ENCODE measurements at regions not wholly inside any gene's neighbourhood (a gene's known extent, or its start where the extent isn't known, plus 50 kb on each side); places are given as distances from the start of the nearest gene placed in this dataset.

- Histone ChIP-seq H3K27ac (ENCODE audit: low read depth, low read length) (no peak overlapping the region), H3K9ac (ENCODE audit: low read length) (no peak overlapping the region), H3K4ac (ENCODE audit: low read depth, low read length) (no peak overlapping the region), H2BK120ac (ENCODE audit: insufficient read depth, low read length, poor library complexity) (no peak overlapping the region), H2AFZ (ENCODE audit: insufficient read depth, low read length, poor library complexity) (no peak overlapping the region), H3K4me2 (ENCODE audit: low read length) (no peak overlapping the region), H3K23ac (ENCODE audit: low read length) (no peak overlapping the region), H3K79me1 (ENCODE audit: low read length) (no peaks in the 10 kb centered on the region), H3K4me1 (ENCODE audit: control insufficient read depth in 1 of 2, insufficient read depth in 2 of 2, low read length in 2 of 2) (no peaks in the 10 kb centered on the region), H3K79me2 (ENCODE audit: control insufficient read depth, insufficient read depth, low read length, poor library complexity) (no peaks in the 10 kb centered on the region), H4K12ac (ENCODE audit: low read depth, low read length) (no peak overlapping the region), H2BK12ac (ENCODE audit: low read length) (no peak overlapping the region), H3K4me3 (ENCODE audit: low read depth, low read length) (no peak overlapping the region), H4K91ac (ENCODE audit: low read depth, low read length) (no peak overlapping the region), H3K27me3 (ENCODE audit: insufficient read depth, low read length) (peaks cover 3% of the 10 kb centered on the region), H3K36me3 (ENCODE audit: control insufficient read depth in 1 of 2, insufficient read depth in 2 of 2, low read length in 2 of 2) (no peaks in the 10 kb centered on the region), H4K8ac (ENCODE audit: low read depth, low read length) (no peak overlapping the region), H3K9me3 (ENCODE audit: insufficient read depth, low read depth, low read length) (peaks cover 2% of the 10 kb centered on the region), H3K18ac (ENCODE audit: low read length) (no peak overlapping the region), H2BK5ac (ENCODE audit: low read depth, low read length, poor library complexity) (no peak overlapping the region), H3K14ac (ENCODE audit: low read length) (no peak overlapping the region), H2AK5ac (ENCODE audit: low read length) (no peak overlapping the region)
- no peak for DNase-seq
- WGBS (ENCODE audit: extremely low coverage, insufficient coverage, insufficient read length), result no CpG with 5 or more reads among the region's 9 CpGs
Observed at GRCh38 chr22:22168941-22169867, 75.4 kb upstream of the VPREB1 start.

- no peak overlapping the region for H2BK12ac ChIP-seq (ENCODE audit: low read length)
- peaks cover 3% of the 10 kb centered on the region for H3K27me3 ChIP-seq (ENCODE audit: insufficient read depth, low read length)
- H2AK5ac ChIP-seq (ENCODE audit: low read length), result no peak overlapping the region
- no peak overlapping the region for H2BK120ac ChIP-seq (ENCODE audit: insufficient read depth, low read length, poor library complexity)
- no peak overlapping the region for H4K91ac ChIP-seq (ENCODE audit: low read depth, low read length)
- H3K4me1 ChIP-seq (ENCODE audit: control insufficient read depth in 1 of 2, insufficient read depth in 2 of 2, low read length in 2 of 2), result no peaks in the 10 kb centered on the region
- H3K4ac ChIP-seq (ENCODE audit: low read depth, low read length), result no peak overlapping the region
- H3K4me3 ChIP-seq (ENCODE audit: low read depth, low read length), result no peak overlapping the region
- no peak overlapping the region for H2BK5ac ChIP-seq (ENCODE audit: low read depth, low read length, poor library complexity)
- H3K14ac ChIP-seq (ENCODE audit: low read length), result no peak overlapping the region
- H3K27ac ChIP-seq (ENCODE audit: low read depth, low read length), result no peak overlapping the region
- no peaks in the 10 kb centered on the region for H3K36me3 ChIP-seq (ENCODE audit: control insufficient read depth in 1 of 2, insufficient read depth in 2 of 2, low read length in 2 of 2)
- H3K23ac ChIP-seq (ENCODE audit: low read length), result no peak overlapping the region
- WGBS (ENCODE audit: extremely low coverage, insufficient coverage, insufficient read length), result no CpG with 5 or more reads among the region's 7 CpGs
- no peaks in the 10 kb centered on the region for H3K79me1 ChIP-seq (ENCODE audit: low read length)
- no peak overlapping the region for H4K8ac ChIP-seq (ENCODE audit: low read depth, low read length)
- DNase-seq, result peak in 1 of 2 donors; percentile 6
- no peaks in the 10 kb centered on the region for H3K79me2 ChIP-seq (ENCODE audit: control insufficient read depth, insufficient read depth, low read length, poor library complexity)
- no peak overlapping the region for H3K18ac ChIP-seq (ENCODE audit: low read length)
- peaks cover 2% of the 10 kb centered on the region for H3K9me3 ChIP-seq (ENCODE audit: insufficient read depth, low read depth, low read length)
- H4K12ac ChIP-seq (ENCODE audit: low read depth, low read length), result no peak overlapping the region
- no peak overlapping the region for H2AFZ ChIP-seq (ENCODE audit: insufficient read depth, low read length, poor library complexity)
- no peak overlapping the region for H3K4me2 ChIP-seq (ENCODE audit: low read length)
- H3K9ac ChIP-seq (ENCODE audit: low read length), result no peak overlapping the region
Observed at GRCh38 chr22:22168190-22168940, 76.2 kb upstream of the VPREB1 start.

- H3K27ac ChIP-seq (ENCODE audit: low read depth, low read length), result no peak overlapping the region
- H3K9me3 ChIP-seq (ENCODE audit: insufficient read depth, low read depth, low read length), result peaks cover 2% of the 10 kb centered on the region
- H4K91ac ChIP-seq (ENCODE audit: low read depth, low read length), result no peak overlapping the region
- no peak overlapping the region for H2BK5ac ChIP-seq (ENCODE audit: low read depth, low read length, poor library complexity)
- no peak overlapping the region for H3K4ac ChIP-seq (ENCODE audit: low read depth, low read length)
- H3K14ac ChIP-seq (ENCODE audit: low read length), result no peak overlapping the region
- H3K4me3 ChIP-seq (ENCODE audit: low read depth, low read length), result no peak overlapping the region
- WGBS (ENCODE audit: extremely low coverage, insufficient coverage, insufficient read length), result no CpG with 5 or more reads among the region's 2 CpGs
- no peak for DNase-seq
- no peaks in the 10 kb centered on the region for H3K79me1 ChIP-seq (ENCODE audit: low read length)
- H3K36me3 ChIP-seq (ENCODE audit: control insufficient read depth in 1 of 2, insufficient read depth in 2 of 2, low read length in 2 of 2), result no peaks in the 10 kb centered on the region
- no peak overlapping the region for H2BK12ac ChIP-seq (ENCODE audit: low read length)
- H2AK5ac ChIP-seq (ENCODE audit: low read length), result no peak overlapping the region
- H3K79me2 ChIP-seq (ENCODE audit: control insufficient read depth, insufficient read depth, low read length, poor library complexity), result no peaks in the 10 kb centered on the region
- no peak overlapping the region for H2AFZ ChIP-seq (ENCODE audit: insufficient read depth, low read length, poor library complexity)
- H4K12ac ChIP-seq (ENCODE audit: low read depth, low read length), result no peak overlapping the region
- peaks cover 3% of the 10 kb centered on the region for H3K27me3 ChIP-seq (ENCODE audit: insufficient read depth, low read length)
- H2BK120ac ChIP-seq (ENCODE audit: insufficient read depth, low read length, poor library complexity), result no peak overlapping the region
- H3K9ac ChIP-seq (ENCODE audit: low read length), result no peak overlapping the region
- H3K4me2 ChIP-seq (ENCODE audit: low read length), result no peak overlapping the region
- no peak overlapping the region for H4K8ac ChIP-seq (ENCODE audit: low read depth, low read length)
- H3K18ac ChIP-seq (ENCODE audit: low read length), result no peak overlapping the region
- H3K4me1 ChIP-seq (ENCODE audit: control insufficient read depth in 1 of 2, insufficient read depth in 2 of 2, low read length in 2 of 2), result no peaks in the 10 kb centered on the region
- H3K23ac ChIP-seq (ENCODE audit: low read length), result no peak overlapping the region
Observed at GRCh38 chr22:22167791-22168189, 76.8 kb upstream of the VPREB1 start.

- Histone ChIP-seq H2BK12ac (ENCODE audit: low read length) (no peak overlapping the region), H3K27me3 (ENCODE audit: insufficient read depth, low read length) (peaks cover 3% of the 10 kb centered on the region), H3K18ac (ENCODE audit: low read length) (no peak overlapping the region), H3K36me3 (ENCODE audit: control insufficient read depth in 1 of 2, insufficient read depth in 2 of 2, low read length in 2 of 2) (no peaks in the 10 kb centered on the region), H2BK120ac (ENCODE audit: insufficient read depth, low read length, poor library complexity) (no peak overlapping the region), H3K23ac (ENCODE audit: low read length) (no peak overlapping the region), H4K12ac (ENCODE audit: low read depth, low read length) (no peak overlapping the region), H3K79me1 (ENCODE audit: low read length) (no peaks in the 10 kb centered on the region), H3K27ac (ENCODE audit: low read depth, low read length) (no peak overlapping the region), H3K4ac (ENCODE audit: low read depth, low read length) (no peak overlapping the region), H2AK5ac (ENCODE audit: low read length) (no peak overlapping the region), H4K8ac (ENCODE audit: low read depth, low read length) (no peak overlapping the region), H3K9me3 (ENCODE audit: insufficient read depth, low read depth, low read length) (peaks cover 2% of the 10 kb centered on the region), H3K79me2 (ENCODE audit: control insufficient read depth, insufficient read depth, low read length, poor library complexity) (no peaks in the 10 kb centered on the region), H3K9ac (ENCODE audit: low read length) (no peak overlapping the region), H3K4me1 (ENCODE audit: control insufficient read depth in 1 of 2, insufficient read depth in 2 of 2, low read length in 2 of 2) (no peaks in the 10 kb centered on the region), H2AFZ (ENCODE audit: insufficient read depth, low read length, poor library complexity) (no peak overlapping the region), H3K14ac (ENCODE audit: low read length) (no peak overlapping the region), H3K4me3 (ENCODE audit: low read depth, low read length) (no peak overlapping the region), H4K91ac (ENCODE audit: low read depth, low read length) (no peak overlapping the region), H3K4me2 (ENCODE audit: low read length) (no peak overlapping the region), H2BK5ac (ENCODE audit: low read depth, low read length, poor library complexity) (no peak overlapping the region)
- WGBS (ENCODE audit: extremely low coverage, insufficient coverage, insufficient read length), result no CpG with 5 or more reads among the region's 5 CpGs
- DNase-seq, result no peak
Observed at GRCh38 chr22:22166941-22167713, 77.5 kb upstream of the VPREB1 start.

Measured in trophoblast cell (in vitro differentiated cells and primary cell).